ENCODE measurements at regions not wholly inside any gene's neighbourhood (a gene's known extent, or its start where the extent isn't known, plus 50 kb on each side); places are given as distances from the start of the nearest gene placed in this dataset.

GRCh38 chr4:154977228-154977627 lies 196.2 kb downstream of the RBM46 start:
- no peak for TF ChIP-seq CTCF (IDR thresholded peaks at IDR 0.05; ENCODE audit: poor library complexity)
- no peak for TF ChIP-seq EZH2 (IDR thresholded peaks at IDR 0.05; ENCODE audit: borderline replicate concordance)
- no peak for TF ChIP-seq EZH2phosphoT487 (IDR thresholded peaks at IDR 0.05; ENCODE audit: low read depth, severe bottlenecking, unreplicated experiment)

Data from hepatocyte (in vitro differentiated cells).